Erythroblast (primary cell): ENCODE measurements at regions not wholly inside any gene's neighbourhood (a gene's known extent, or its start where the extent isn't known, plus 50 kb on each side); places are given as distances from the start of the nearest gene placed in this dataset.

ENCODE experiments used
- GATA1 ChIP-seq: IDR thresholded peaks from 2 replicates; pipeline ENCODE4 v1.6.1; 2011; ENCODE audit warnings: low read depth, mild to moderate bottlenecking, control low read depth, low read length, moderate library complexity
- POLR2A ChIP-seq: IDR thresholded peaks from 2 replicates; pipeline ENCODE4 v1.6.1; 2011; ENCODE audit warnings: mild to moderate bottlenecking, low read length

GRCh38 chr2:126832014-126832413 is 66.7 kb upstream of the TEX51 start:
- TF ChIP-seq POLR2A (no peak), GATA1 (no peak)
